K562 (cell line): ENCODE measurements at regions not wholly inside any gene's neighbourhood (a gene's known extent, or its start where the extent isn't known, plus 50 kb on each side); places are given as distances from the start of the nearest gene placed in this dataset.

Experiments
- ATAC-seq: fragments of 200-7000 bp; cut with Tn5 transposase; 3 replicates; pipeline ENCODE4 v1.9.1; 2020; ENCODE audit warnings: moderate library complexity
- BruUV-seq: library from RNA; stranded (reverse); fragments of 400-500 nt; replicated peaks from 2 replicates; lab custom pipeline; 2021; lab: Mats Ljungman, UMichigan
- CTCF ChIA-PET: fragments of 300-600 bp; formaldehyde crosslinking; extraction: SDS; loops from one replicate; lab custom pipeline; 2021; ENCODE audit warnings: low intra/inter-chr PET ratio; lab: Yijun Ruan, JAX
- POLR2A ChIA-PET: fragments of 300-600, 350-650 bp; sonication (Branson Sonifier 250); formaldehyde crosslinking; extraction: SDS; loops from one replicate; lab custom pipeline; 2021; ENCODE audit warnings: antibody characterized with exemption, inconsistent platforms; lab: Yijun Ruan, JAX
- DNase-seq, 4 experiments: peaks; one replicate each; pipeline versions ENCODE4 v3.0.0 to v3.0.0-alpha.2; 2011 to 2018; ENCODE audit warnings: low spot score in 3 of 4, mixed read lengths in 3 of 4; ENCODE audit errors: extremely low read depth in 1 of 4
- FAIRE-seq: peaks from 2 replicates; lab custom pipeline; 2011; peaks lifted over from hg19 to GRCh38; lab: Jason Lieb, UNC
- H2AFZ ChIP-seq: 2 replicates; pipeline ENCODE4 v1.6.0; 2011; ENCODE audit warnings: low read depth, low read length, control low read depth, inconsistent platforms
- H3K27ac ChIP-seq: fragments of 200-600 bp; 3 replicates; pipeline ENCODE4 v1.8.0; 2011; ENCODE audit warnings: low read depth, mild to moderate bottlenecking, control low read depth, inconsistent platforms, low read length, moderate library complexity, mixed read lengths; ENCODE audit errors: extremely low read depth
- H3K27me3 ChIP-seq, 2 experiments: fragments of 300-600 bp in 1 of 2; 2 replicates in 1 of 2; 3 replicates in 1 of 2; pipeline versions ENCODE4 v1.6.0 to v1.8.0; 2011; ENCODE audit warnings: inconsistent platforms in 2 of 2, low read length in 2 of 2, mild to moderate bottlenecking in 1 of 2, mixed read lengths in 1 of 2, moderate library complexity in 1 of 2; ENCODE audit not compliant: control insufficient read depth in 2 of 2, insufficient read depth in 2 of 2
- H3K36me3 ChIP-seq: fragments of 300-600 bp; 3 replicates; pipeline ENCODE4 v1.8.0; 2011; ENCODE audit warnings: mild to moderate bottlenecking, low read length, inconsistent platforms; ENCODE audit not compliant: control insufficient read depth, insufficient read depth
- H3K4me1 ChIP-seq, 2 experiments: fragments of 200-600 bp in 1 of 2; replicated peaks in 1 of 2; 2 replicates in 1 of 2; 3 replicates in 1 of 2; pipeline versions ENCODE4 v1.5.1 to v1.8.0; 2011; ENCODE audit warnings: inconsistent platforms in 2 of 2, low read length in 2 of 2, mild to moderate bottlenecking in 1 of 2, mixed read lengths in 1 of 2, moderate library complexity in 1 of 2; ENCODE audit not compliant: control insufficient read depth in 2 of 2, insufficient read depth in 2 of 2
- H3K4me2 ChIP-seq: 2 replicates; pipeline ENCODE4 v1.6.1; 2011; ENCODE audit warnings: low read length, control low read depth, inconsistent platforms, mixed read lengths; ENCODE audit not compliant: insufficient read depth
- H3K4me3 ChIP-seq: fragments of 200-600 bp; sonication (generic), shearing (Covaris generic); 2 replicates; pipeline ENCODE4 v1.5.1; 2016; ENCODE audit warnings: control low read depth, inconsistent platforms
- H3K79me2 ChIP-seq: fragments of 200-600 bp; 3 replicates; pipeline ENCODE4 v1.8.0; 2011; ENCODE audit warnings: low read length, inconsistent platforms; ENCODE audit not compliant: control insufficient read depth, insufficient read depth
- H3K9ac ChIP-seq, 2 experiments: 2 replicates each; pipeline versions ENCODE4 v1.6.0 to v1.6.1; 2011; ENCODE audit warnings: low read depth in 2 of 2, low read length in 2 of 2, control low read depth in 1 of 2, inconsistent platforms in 1 of 2, mild to moderate bottlenecking in 1 of 2, mixed read lengths in 1 of 2; ENCODE audit not compliant: insufficient read depth in 1 of 2
- H3K9me1 ChIP-seq: one replicate; pipeline ENCODE4 v1.6.0; 2011; ENCODE audit warnings: inconsistent platforms, mild to moderate bottlenecking, low read length, moderate library complexity; ENCODE audit not compliant: control insufficient read depth, insufficient read depth
- H3K9me3 ChIP-seq: replicated peaks from 2 replicates; pipeline ENCODE4 v1.5.1; 2011; ENCODE audit warnings: low read depth, low read length, inconsistent platforms; ENCODE audit not compliant: control insufficient read depth, insufficient read depth
- H4K20me1 ChIP-seq: replicated peaks from 2 replicates; pipeline ENCODE4 v1.6.1; 2011; ENCODE audit warnings: low read length, inconsistent platforms, mixed read lengths; ENCODE audit not compliant: control insufficient read depth, insufficient read depth
- ATF7 ChIP-seq: fragments of 450-650 bp; IDR thresholded peaks from 2 replicates; pipeline ENCODE4 v1.7.1; 2014; ENCODE audit warnings: mild to moderate bottlenecking, moderate library complexity
- CBFA2T2 ChIP-seq: fragments of 450-650 bp; conservative IDR thresholded peaks from 2 replicates; pipeline ENCODE4 v1.6.1; 2017; ENCODE audit warnings: mild to moderate bottlenecking
- CBFA2T3 ChIP-seq: fragments of 450-650 bp; IDR thresholded peaks from 2 replicates; pipeline ENCODE4 v1.6.1; 2017
- DNMT1 ChIP-seq: fragments of 450-650 bp; IDR thresholded peaks from 2 replicates; pipeline ENCODE4 v1.6.1; 2016; ENCODE audit warnings: antibody characterized with exemption, mild to moderate bottlenecking
- DPF2 ChIP-seq: fragments of 450-650 bp; IDR thresholded peaks from 2 replicates; pipeline ENCODE4 v1.6.1; 2016
- FOSL1 ChIP-seq: fragments of 200-800 bp; sonication (Bioruptor generic); conservative IDR thresholded peaks from 2 replicates; pipeline ENCODE4 v1.6.1; 2016; ENCODE audit warnings: missing genetic modification characterization, missing compliant biosample characterization
- FOXA3 ChIP-seq, 2 experiments: fragments of 450-650 bp in 1 of 2; sonication (generic) in 1 of 2; formaldehyde crosslinking; IDR thresholded peaks in 1 of 2; conservative IDR thresholded peaks in 1 of 2; 2 replicates each; pipeline versions ENCODE4 v1.4.0 to v1.8.0; 2020 to 2022; ENCODE audit warnings: mild to moderate bottlenecking in 2 of 2, missing genetic modification reagents in 1 of 2
- HDAC6 ChIP-seq: IDR thresholded peaks from 2 replicates; pipeline ENCODE4 v1.6.1; 2012; ENCODE audit warnings: low read depth, mild to moderate bottlenecking, control low read depth, inconsistent platforms, low read length, moderate library complexity
- ILF3 ChIP-seq: fragments of 450-650 bp; IDR thresholded peaks from 2 replicates; pipeline ENCODE4 v1.6.1; 2018; ENCODE audit warnings: antibody characterized with exemption, mild to moderate bottlenecking, moderate library complexity, borderline replicate concordance
- ILK ChIP-seq: fragments of 450-650 bp; IDR thresholded peaks from 2 replicates; pipeline ENCODE4 v1.6.1; 2016; ENCODE audit warnings: missing genetic modification characterization, low read depth, mild to moderate bottlenecking, missing compliant biosample characterization, moderate library complexity, borderline replicate concordance
- MEIS2 ChIP-seq: fragments of 450-650 bp; IDR thresholded peaks from 2 replicates; pipeline ENCODE4 v1.6.1; 2014; ENCODE audit warnings: mild to moderate bottlenecking; ENCODE audit not compliant: partially characterized antibody
- NBN ChIP-seq: fragments of 450-650 bp; IDR thresholded peaks from 2 replicates; pipeline ENCODE4 v1.6.1; 2016; ENCODE audit warnings: low read depth, mild to moderate bottlenecking
- PTRF ChIP-seq: fragments of 450-650 bp; IDR thresholded peaks from 2 replicates; pipeline ENCODE4 v1.6.1; 2016; ENCODE audit warnings: mild to moderate bottlenecking, missing genetic modification characterization, missing compliant biosample characterization
- TRIM24 ChIP-seq, 2 experiments: fragments of 450-650 bp; IDR thresholded peaks; 2 replicates each; pipeline ENCODE4 v1.6.1; 2016
- VEZF1 ChIP-seq: fragments of 200-800 bp; sonication (Bioruptor generic); IDR thresholded peaks from 2 replicates; pipeline ENCODE4 v1.6.1; 2017; ENCODE audit warnings: missing genetic modification characterization, missing compliant biosample characterization
- XRCC4 ChIP-seq: IDR thresholded peaks from one replicate; pipeline ENCODE4 v1.6.1; 2011; ENCODE audit not compliant: insufficient read depth, insufficient read length; ENCODE audit errors: extremely low read depth
- ZNF165 ChIP-seq: fragments of 250-450 bp; sonication (Bioruptor Pico); IDR thresholded peaks from 2 replicates; pipeline ENCODE4 v1.4.0; 2020; ENCODE audit warnings: borderline replicate concordance
- ZNF431 ChIP-seq: sonication (generic); formaldehyde crosslinking; IDR thresholded peaks from 2 replicates; pipeline ENCODE4 v1.8.0; 2022; ENCODE audit warnings: mild to moderate bottlenecking, missing genetic modification reagents
- WGBS: fragments of 100-300 bp; shearing (Covaris generic); methylation state at CpG from one replicate; pipeline ENCODE4 v1.1.6; 2016; ENCODE audit warnings: low coverage, mixed read lengths; ENCODE audit not compliant: insufficient coverage; ENCODE audit errors: missing lambda C conversion rate; 5-methylcytosine and 5-hydroxymethylcytosine counted together
- in situ Hi-C: fragments of 300-500 bp; cut with MboI; formaldehyde crosslinking; loops from 4 replicates; pipeline ENCODE4 v1.15.0; 2018; ENCODE audit warnings: inconsistent platforms, mixed read lengths
- intact Hi-C: fragments of 100-400 bp; cut with micrococcal nuclease; formaldehyde crosslinking; loops from 2 replicates; pipeline ENCODE4 v1.14.2; 2022
- TF ChIP-seq, protein P1 (sequence below): sonication (generic); formaldehyde crosslinking; IDR thresholded peaks from 2 replicates; pipeline ENCODE4 v1.9.0; 2022; ENCODE audit warnings: mild to moderate bottlenecking, missing genetic modification reagents

GRCh38 chr13:24099490-24099889 lies 61.0 kb upstream of the SPATA13 start (continued):
- TF ChIP-seq FOXA3 (CRISPR knock-in tag; conservative IDR thresholded peaks at IDR 0.05 in 1 of 2, IDR thresholded peaks at IDR 0.05 in 1 of 2) = no peak

DNA sequence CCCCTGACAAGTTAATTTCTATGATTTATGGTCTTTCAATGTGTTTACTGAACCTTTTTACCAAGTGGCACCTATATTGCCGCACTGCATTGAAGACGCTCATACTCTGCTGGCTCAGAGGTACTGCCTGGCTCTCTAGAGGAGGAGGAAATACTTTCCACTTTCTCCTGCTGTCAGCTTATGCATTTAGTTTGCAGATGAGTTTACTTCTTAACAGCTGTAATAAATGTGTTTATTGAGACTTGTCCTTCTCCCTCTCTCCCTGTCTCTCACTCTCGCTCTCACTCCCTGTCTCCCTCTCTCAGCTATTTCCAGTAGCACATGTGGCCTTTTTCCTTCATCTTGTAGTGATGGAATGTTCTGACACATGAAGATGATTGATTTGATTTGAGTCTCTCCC lies 60.3 kb upstream of the SPATA13 start:
- intact Hi-C loops = no loop called here
- BruUV-seq = no TSS peak
- H3K9ac ChIP-seq = no peak overlapping the region
- H3K4me1 ChIP-seq = no peaks in the 10 kb centered on the region
- H4K20me1 ChIP-seq = no peaks in the 10 kb centered on the region
- no peaks in the 10 kb centered on the region for H3K79me2 ChIP-seq
- H3K27me3 ChIP-seq = no peaks in the 10 kb centered on the region
- H2AFZ ChIP-seq = no peak overlapping the region
- no peaks in the 10 kb centered on the region for H3K9me3 ChIP-seq
- in situ Hi-C loops = no loop called here
- no peaks in the 10 kb centered on the region for H3K9me1 ChIP-seq
- 3% methylated on average over 3 of the region's 3 CpGs for WGBS
- FAIRE-seq (no peak), DNase-seq (no peak), ATAC-seq (no peak)
- no peak overlapping the region for H3K27ac ChIP-seq
- H3K4me2 ChIP-seq = no peak overlapping the region
- TF ChIP-seq ZNF165 = no peak
- no peak for TF ChIP-seq MEIS2
- TF ChIP-seq, protein P1, sequence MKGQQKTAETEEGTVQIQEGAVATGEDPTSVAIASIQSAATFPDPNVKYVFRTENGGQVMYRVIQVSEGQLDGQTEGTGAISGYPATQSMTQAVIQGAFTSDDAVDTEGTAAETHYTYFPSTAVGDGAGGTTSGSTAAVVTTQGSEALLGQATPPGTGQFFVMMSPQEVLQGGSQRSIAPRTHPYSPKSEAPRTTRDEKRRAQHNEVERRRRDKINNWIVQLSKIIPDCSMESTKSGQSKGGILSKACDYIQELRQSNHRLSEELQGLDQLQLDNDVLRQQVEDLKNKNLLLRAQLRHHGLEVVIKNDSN (CRISPR knock-in tag) = no peak
- no peak for TF ChIP-seq DPF2
- TF ChIP-seq NBN = no peak
- no peak for TF ChIP-seq HDAC6
- no peak for TF ChIP-seq VEZF1 (CRISPR knock-in tag)
- TF ChIP-seq PTRF (tag) = no peak
- TF ChIP-seq ZNF431 (CRISPR knock-in tag) = no peak
- no peak for TF ChIP-seq CBFA2T2
- no peak for TF ChIP-seq CBFA2T3
- TF ChIP-seq ATF7 = no peak
- no peak for TF ChIP-seq TRIM24 (IDR thresholded peaks at IDR 0.05)
- TF ChIP-seq ILK (tag) = no peak
- TF ChIP-seq FOSL1 (tag) = no peak
- no peak for TF ChIP-seq DNMT1
- TF ChIP-seq XRCC4 = no peak
- no peak for TF ChIP-seq ILF3
- CTCF ChIA-PET = no interaction called here
- no peaks in the 10 kb centered on the region for H3K36me3 ChIP-seq
- POLR2A ChIA-PET = interaction anchor here (0.6 kb wide), 1 partner anchor 10 kb away, joined by 3 read pairs; no protein-coding TSS in a partner anchor
- no peak overlapping the region for H3K4me3 ChIP-seq
